ENCODE measurements at regions not wholly inside any gene's neighbourhood (a gene's known extent, or its start where the extent isn't known, plus 50 kb on each side); places are given as distances from the start of the nearest gene placed in this dataset.

- no peak overlapping the region for H3K9ac ChIP-seq (ENCODE audit: control insufficient read depth, extremely low read depth, insufficient read depth, low read length)
- H3K27me3 ChIP-seq (ENCODE audit: control insufficient read depth, extremely low read depth, insufficient read depth, low read length), result no peaks in the 10 kb centered on the region
- TF ChIP-seq CTCF (optimal IDR thresholded peaks at IDR 0.05 in 1 of 3, IDR thresholded peaks at IDR 0.05 in 1 of 3, conservative IDR thresholded peaks at IDR 0.05 in 1 of 3; ENCODE audit: extremely low read depth in 1 of 3, insufficient read depth in 2 of 3, low read length in 3 of 3) (no peak), EZH2 (IDR thresholded peaks at IDR 0.05; ENCODE audit: low read length) (no peak)
- H4K20me1 ChIP-seq (ENCODE audit: control insufficient read depth, extremely low read depth, insufficient read depth, low read length), result no peaks in the 10 kb centered on the region
- H2AFZ ChIP-seq (ENCODE audit: control insufficient read depth, low read length), result no peak overlapping the region
- H3K9me3 ChIP-seq (ENCODE audit: control insufficient read depth, low read depth, low read length), result no peaks in the 10 kb centered on the region
- FAIRE-seq, result no peak
- no peak for DNase-seq (ENCODE audit: low read depth, low spot score)
- no peaks in the 10 kb centered on the region for H3K36me3 ChIP-seq (ENCODE audit: control insufficient read depth in 2 of 2, extremely low read depth in 1 of 2, insufficient read depth in 2 of 2, low read length in 2 of 2)
- H3K4me2 ChIP-seq (ENCODE audit: control insufficient read depth, extremely low read depth, insufficient read depth, low read depth, low read length), result no peak overlapping the region
- no peak overlapping the region for H3K4me3 ChIP-seq (ENCODE audit: control insufficient read depth in 2 of 3, extremely low read depth in 1 of 3, insufficient read depth in 2 of 3, low read depth in 1 of 3, low read length in 3 of 3)
- H3K9me1 ChIP-seq (ENCODE audit: control insufficient read depth, extremely low read depth, insufficient read depth, low read length), result no peaks in the 10 kb centered on the region
- no peak overlapping the region for H3K27ac ChIP-seq (ENCODE audit: control insufficient read depth, insufficient read depth, low read length)
- no peaks in the 10 kb centered on the region for H3K79me2 ChIP-seq (ENCODE audit: control insufficient read depth, insufficient read depth, low read length)
- H3K4me1 ChIP-seq (ENCODE audit: control insufficient read depth, extremely low read depth, insufficient read depth, low read length), result no peaks in the 10 kb centered on the region
- dilution Hi-C loops (cut with MboI; ENCODE audit: extremely low pct_ligation_motif_present, low sequenced_read_pairs), result no loop called here
Measured at GRCh38 chr13:111458001-111458531, 137.6 kb downstream of the TEX29 start.

GRCh38 chr13:111458739-111459138 is 138.3 kb downstream of the TEX29 start:
- H4K20me1 ChIP-seq (ENCODE audit: control insufficient read depth, extremely low read depth, insufficient read depth, low read length), result no peaks in the 10 kb centered on the region
- no peak overlapping the region for H2AFZ ChIP-seq (ENCODE audit: control insufficient read depth, low read length)
- H3K27me3 ChIP-seq (ENCODE audit: control insufficient read depth, extremely low read depth, insufficient read depth, low read length), result no peaks in the 10 kb centered on the region
- H3K4me2 ChIP-seq (ENCODE audit: control insufficient read depth, extremely low read depth, insufficient read depth, low read depth, low read length), result no peak overlapping the region
- no peak overlapping the region for H3K4me3 ChIP-seq (ENCODE audit: control insufficient read depth in 2 of 3, extremely low read depth in 1 of 3, insufficient read depth in 2 of 3, low read depth in 1 of 3, low read length in 3 of 3)
- no peaks in the 10 kb centered on the region for H3K79me2 ChIP-seq (ENCODE audit: control insufficient read depth, insufficient read depth, low read length)
- H3K9me3 ChIP-seq (ENCODE audit: control insufficient read depth, low read depth, low read length), result no peaks in the 10 kb centered on the region
- H3K9ac ChIP-seq (ENCODE audit: control insufficient read depth, extremely low read depth, insufficient read depth, low read length), result no peak overlapping the region
- H3K9me1 ChIP-seq (ENCODE audit: control insufficient read depth, extremely low read depth, insufficient read depth, low read length), result no peaks in the 10 kb centered on the region
- dilution Hi-C loops (cut with MboI; ENCODE audit: extremely low pct_ligation_motif_present, low sequenced_read_pairs), result no loop called here
- DNase-seq (ENCODE audit: low read depth, low spot score) (no peak), FAIRE-seq (no peak)
- TF ChIP-seq EZH2 (IDR thresholded peaks at IDR 0.05; ENCODE audit: low read length) (no peak), CTCF (optimal IDR thresholded peaks at IDR 0.05 in 1 of 3, IDR thresholded peaks at IDR 0.05 in 1 of 3, conservative IDR thresholded peaks at IDR 0.05 in 1 of 3; ENCODE audit: extremely low read depth in 1 of 3, insufficient read depth in 2 of 3, low read length in 3 of 3) (no peak)
- no peaks in the 10 kb centered on the region for H3K36me3 ChIP-seq (ENCODE audit: control insufficient read depth in 2 of 2, extremely low read depth in 1 of 2, insufficient read depth in 2 of 2, low read length in 2 of 2)
- H3K4me1 ChIP-seq (ENCODE audit: control insufficient read depth, extremely low read depth, insufficient read depth, low read length), result no peaks in the 10 kb centered on the region
- H3K27ac ChIP-seq (ENCODE audit: control insufficient read depth, insufficient read depth, low read length), result no peak overlapping the region

Measured in keratinocyte (primary cell).